Activated naive CD8-positive, alpha-beta T cell (primary cell): ENCODE measurements at regions not wholly inside any gene's neighbourhood (a gene's known extent, or its start where the extent isn't known, plus 50 kb on each side); places are given as distances from the start of the nearest gene placed in this dataset.

Experiments used
- H3K27ac Mint-ChIP-seq: one replicate; pipeline ENCODE4 v1.8.0; 2021; ENCODE audit warnings: mixed read lengths
- H3K27me3 Mint-ChIP-seq: one replicate; pipeline ENCODE4 v1.8.0; 2021; ENCODE audit warnings: mixed read lengths
- H3K36me3 Mint-ChIP-seq: one replicate; pipeline ENCODE4 v1.8.0; 2021; ENCODE audit warnings: mixed read lengths
- H3K4me1 Mint-ChIP-seq: one replicate; pipeline ENCODE4 v1.8.0; 2021; ENCODE audit warnings: low read depth, mixed read lengths
- H3K4me3 Mint-ChIP-seq: one replicate; pipeline ENCODE4 v1.8.0; 2021; ENCODE audit warnings: mild to moderate bottlenecking, mixed read lengths
- H3K9me3 Mint-ChIP-seq: one replicate; pipeline ENCODE4 v1.8.0; 2021; ENCODE audit warnings: low read depth, mixed read lengths

- Mint-ChIP-seq H3K9me3 (peaks cover 7% of the 10 kb centered on the region), H3K4me1 (no peaks in the 10 kb centered on the region), H3K36me3 (no peaks in the 10 kb centered on the region), H3K27ac (no peak overlapping the region), H3K27me3 (no peaks in the 10 kb centered on the region), H3K4me3 (no peak overlapping the region)
Measured at GRCh38 chr7:52920977-52921376, 114.5 kb upstream of the POM121L12 start.

- no peaks in the 10 kb centered on the region for H3K27me3 Mint-ChIP-seq
- H3K36me3 Mint-ChIP-seq = no peaks in the 10 kb centered on the region
- no peak overlapping the region for H3K27ac Mint-ChIP-seq
- no peaks in the 10 kb centered on the region for H3K4me1 Mint-ChIP-seq
- peaks cover 11% of the 10 kb centered on the region for H3K9me3 Mint-ChIP-seq
- no peak overlapping the region for H3K4me3 Mint-ChIP-seq
Measured at GRCh38 chr7:52917982-52918578, 117.4 kb upstream of the POM121L12 start.

DNA sequence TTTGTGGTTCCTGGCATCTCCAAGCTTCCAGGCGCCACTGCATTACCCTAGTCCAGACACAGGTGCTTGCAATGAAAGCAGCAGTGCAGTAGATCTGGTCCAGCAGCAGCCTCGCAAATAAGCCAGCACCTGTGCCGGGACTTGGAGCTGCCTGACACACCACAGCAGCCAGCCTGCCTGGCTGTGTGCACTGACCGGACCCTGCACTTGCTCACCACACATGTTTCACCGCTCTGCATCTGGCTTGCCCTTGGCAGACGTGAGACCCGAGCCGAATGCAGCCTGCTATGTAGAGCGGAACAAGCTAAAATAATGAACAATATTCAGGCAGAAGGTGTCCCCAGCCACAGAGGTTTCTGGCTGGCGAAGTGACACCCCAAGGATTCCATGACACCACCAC is 123.6 kb upstream of the POM121L12 start:
- H3K4me1 Mint-ChIP-seq = no peaks in the 10 kb centered on the region
- peaks cover 12% of the 10 kb centered on the region for H3K9me3 Mint-ChIP-seq
- H3K36me3 Mint-ChIP-seq = no peaks in the 10 kb centered on the region
- H3K4me3 Mint-ChIP-seq = no peak overlapping the region
- no peaks in the 10 kb centered on the region for H3K27me3 Mint-ChIP-seq
- H3K27ac Mint-ChIP-seq = no peak overlapping the region

DNA sequence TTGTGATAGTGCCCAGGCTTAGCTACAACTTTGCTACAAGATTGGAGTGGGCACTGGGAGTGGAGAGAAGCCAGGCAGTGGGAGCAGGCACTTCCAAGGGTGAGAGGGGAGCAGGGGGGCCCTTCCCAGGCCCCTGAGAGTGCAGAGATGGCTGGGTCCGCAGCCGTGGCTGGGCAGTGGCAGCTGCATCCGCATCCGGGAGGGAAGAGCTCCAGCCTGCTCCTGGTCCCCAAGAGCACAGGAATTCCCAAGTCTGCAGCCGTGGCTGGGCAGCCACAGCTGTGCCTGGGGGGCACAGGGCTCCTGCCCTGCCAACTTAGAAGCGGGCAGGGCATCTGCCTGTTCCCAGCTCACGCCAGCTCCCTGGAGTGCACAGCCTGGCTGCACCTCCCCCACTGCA is 124.1 kb upstream of the POM121L12 start:
- H3K9me3 Mint-ChIP-seq = peaks cover 12% of the 10 kb centered on the region
- no peak overlapping the region for H3K4me3 Mint-ChIP-seq
- no peak overlapping the region for H3K27ac Mint-ChIP-seq
- H3K36me3 Mint-ChIP-seq = no peaks in the 10 kb centered on the region
- H3K27me3 Mint-ChIP-seq = no peaks in the 10 kb centered on the region
- no peaks in the 10 kb centered on the region for H3K4me1 Mint-ChIP-seq

DNA sequence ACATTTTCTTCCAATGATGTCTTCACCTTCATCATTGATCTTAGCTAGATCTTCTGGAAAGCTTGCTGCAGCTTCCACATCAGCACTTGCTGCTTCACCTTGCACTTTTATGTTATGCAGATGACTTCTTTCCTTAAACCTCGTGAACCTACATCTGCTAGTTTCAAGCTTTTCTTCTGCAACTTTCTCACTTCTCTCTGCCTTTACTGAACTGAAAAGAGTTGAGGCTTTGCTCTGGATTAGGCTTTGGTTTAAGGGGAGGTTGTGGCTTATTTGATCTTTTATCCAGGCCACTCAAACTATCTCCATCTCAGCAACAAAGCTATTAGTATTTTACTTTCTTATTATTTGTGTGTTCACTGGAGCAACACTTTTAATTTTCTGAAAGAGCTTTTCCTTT is 125.5 kb upstream of the POM121L12 start:
- Mint-ChIP-seq H3K4me3 (no peak overlapping the region), H3K4me1 (no peaks in the 10 kb centered on the region), H3K36me3 (no peaks in the 10 kb centered on the region), H3K9me3 (peaks cover 12% of the 10 kb centered on the region), H3K27ac (no peak overlapping the region), H3K27me3 (no peaks in the 10 kb centered on the region)

GRCh38 chr7:52909131-52909530 is 126.3 kb upstream of the POM121L12 start:
- Mint-ChIP-seq H3K4me3 (no peak overlapping the region), H3K36me3 (no peaks in the 10 kb centered on the region), H3K27me3 (no peaks in the 10 kb centered on the region), H3K4me1 (no peaks in the 10 kb centered on the region), H3K27ac (no peak overlapping the region), H3K9me3 (peaks cover 10% of the 10 kb centered on the region)

GRCh38 chr7:52897713-52898112 is 137.7 kb upstream of the POM121L12 start:
- no peak overlapping the region for H3K27ac Mint-ChIP-seq

GRCh38 chr7:52897288-52897687 is 138.1 kb upstream of the POM121L12 start:
- Mint-ChIP-seq H3K9me3 (peaks cover 8% of the 10 kb centered on the region), H3K4me3 (no peak overlapping the region), H3K27ac (no peak overlapping the region), H3K36me3 (no peaks in the 10 kb centered on the region), H3K27me3 (no peaks in the 10 kb centered on the region), H3K4me1 (no peaks in the 10 kb centered on the region)

More at GRCh38 chr7:52897713-52898112, 137.7 kb upstream of the POM121L12 start:
- H3K36me3 Mint-ChIP-seq = no peaks in the 10 kb centered on the region
- H3K4me1 Mint-ChIP-seq = no peaks in the 10 kb centered on the region
- no peak overlapping the region for H3K4me3 Mint-ChIP-seq
- H3K27me3 Mint-ChIP-seq = no peaks in the 10 kb centered on the region
- peaks cover 8% of the 10 kb centered on the region for H3K9me3 Mint-ChIP-seq

DNA sequence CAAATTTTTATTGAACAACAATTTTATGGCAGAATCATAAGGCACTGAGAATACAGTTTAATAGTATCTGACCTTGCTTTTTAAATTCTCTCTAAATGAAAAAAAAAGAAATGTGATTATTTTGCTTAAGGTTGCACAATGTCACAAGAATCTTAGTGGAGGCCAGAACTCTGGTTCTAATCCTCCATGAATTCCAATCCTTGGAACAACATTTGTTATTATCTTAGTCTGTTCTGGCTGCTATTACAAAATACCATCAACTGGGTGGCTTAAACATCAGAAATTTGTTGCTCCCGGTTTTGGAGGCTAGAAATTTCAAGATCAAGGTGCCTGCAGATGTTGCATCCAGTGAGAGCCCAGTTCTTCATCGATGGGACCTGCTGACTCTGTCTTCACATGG is 158.2 kb upstream of the POM121L12 start:
- Mint-ChIP-seq H3K9me3 (peaks cover 15% of the 10 kb centered on the region), H3K4me1 (no peaks in the 10 kb centered on the region), H3K27me3 (no peaks in the 10 kb centered on the region), H3K36me3 (no peaks in the 10 kb centered on the region), H3K4me3 (no peak overlapping the region), H3K27ac (no peak overlapping the region)

DNA sequence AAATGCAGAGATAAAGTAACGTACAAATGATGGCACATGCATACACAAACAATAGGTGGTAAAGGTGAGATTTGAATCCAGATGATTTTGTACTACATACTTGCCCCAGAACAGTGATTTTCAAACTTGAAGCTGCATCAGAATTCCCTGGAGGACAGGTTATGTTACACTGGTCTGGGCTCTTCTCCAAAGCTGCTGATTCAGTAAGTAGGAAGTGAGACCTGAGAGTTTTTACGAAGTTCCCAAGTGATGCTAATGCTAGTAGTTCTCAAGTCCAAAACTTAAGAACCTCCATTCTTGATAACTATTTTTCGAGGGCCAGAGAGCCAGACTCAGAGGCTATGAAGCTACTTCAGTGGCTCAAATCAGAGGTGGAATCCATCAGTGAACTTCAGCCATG is 159.0 kb upstream of the POM121L12 start:
- Mint-ChIP-seq H3K27me3 (no peaks in the 10 kb centered on the region), H3K27ac (no peak overlapping the region), H3K4me1 (no peaks in the 10 kb centered on the region), H3K4me3 (no peak overlapping the region), H3K36me3 (no peaks in the 10 kb centered on the region), H3K9me3 (peaks cover 22% of the 10 kb centered on the region)

DNA sequence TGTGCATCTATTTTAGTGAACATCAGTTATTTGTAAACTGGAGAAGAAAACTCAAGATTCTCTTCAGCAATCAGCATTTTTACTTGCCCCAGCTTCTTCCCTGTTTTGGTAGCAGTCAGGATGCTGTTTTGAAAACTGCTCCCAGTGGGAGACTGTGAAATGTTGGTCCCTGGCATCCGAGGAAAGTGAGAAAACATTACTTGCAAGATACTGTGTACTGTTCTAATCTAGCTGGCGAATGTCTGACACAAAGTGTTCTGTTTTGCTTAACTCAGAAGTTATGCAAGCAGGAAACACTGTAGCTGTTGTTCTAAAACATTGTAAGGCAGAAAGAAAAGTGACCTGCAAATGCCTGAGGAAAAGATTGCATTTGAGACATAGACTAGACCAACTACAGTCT is 171.8 kb upstream of the POM121L12 start:
- Mint-ChIP-seq H3K27ac (no peak overlapping the region), H3K4me3 (no peak overlapping the region), H3K9me3 (peaks cover 5% of the 10 kb centered on the region), H3K4me1 (no peaks in the 10 kb centered on the region), H3K36me3 (no peaks in the 10 kb centered on the region), H3K27me3 (no peaks in the 10 kb centered on the region)

- no peaks in the 10 kb centered on the region for H3K4me1 Mint-ChIP-seq
- H3K9me3 Mint-ChIP-seq = peaks cover 5% of the 10 kb centered on the region
- H3K4me3 Mint-ChIP-seq = no peak overlapping the region
- no peak overlapping the region for H3K27ac Mint-ChIP-seq
- no peaks in the 10 kb centered on the region for H3K27me3 Mint-ChIP-seq
- no peaks in the 10 kb centered on the region for H3K36me3 Mint-ChIP-seq
Measured at GRCh38 chr7:52862321-52862720, 173.1 kb upstream of the POM121L12 start.

DNA sequence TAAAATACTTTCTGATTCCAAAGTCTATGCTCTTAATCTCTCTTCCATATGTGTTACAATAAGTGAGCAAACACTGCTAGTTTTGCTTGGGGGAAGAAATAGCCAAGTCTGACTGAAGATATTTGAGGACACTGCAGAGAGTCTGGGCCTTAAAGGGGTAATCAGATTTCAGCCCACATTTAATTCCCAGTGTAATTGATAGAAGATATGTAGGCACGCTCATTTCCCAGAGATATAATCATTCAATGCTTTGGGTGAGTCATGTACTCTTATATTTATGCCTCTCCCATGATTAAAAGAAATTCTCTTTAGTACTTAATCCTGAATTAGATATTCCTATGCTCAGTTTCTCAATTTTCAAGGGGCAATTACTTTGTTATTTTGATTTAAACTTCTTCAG is 178.1 kb upstream of the POM121L12 start:
- Mint-ChIP-seq H3K9me3 (no peaks in the 10 kb centered on the region), H3K36me3 (no peaks in the 10 kb centered on the region), H3K27me3 (no peaks in the 10 kb centered on the region), H3K4me1 (no peaks in the 10 kb centered on the region), H3K4me3 (no peak overlapping the region), H3K27ac (no peak overlapping the region)

GRCh38 chr7:52854681-52855080 is 180.8 kb upstream of the POM121L12 start:
- Mint-ChIP-seq H3K9me3 (peaks cover 1% of the 10 kb centered on the region), H3K4me1 (no peaks in the 10 kb centered on the region), H3K4me3 (no peak overlapping the region), H3K36me3 (no peaks in the 10 kb centered on the region), H3K27ac (no peak overlapping the region), H3K27me3 (no peaks in the 10 kb centered on the region)

GRCh38 chr7:52851547-52851946 is 183.9 kb upstream of the POM121L12 start:
- Mint-ChIP-seq H3K27ac (no peak overlapping the region), H3K9me3 (peaks cover 4% of the 10 kb centered on the region), H3K4me3 (no peak overlapping the region), H3K27me3 (no peaks in the 10 kb centered on the region), H3K36me3 (no peaks in the 10 kb centered on the region), H3K4me1 (no peaks in the 10 kb centered on the region)

DNA sequence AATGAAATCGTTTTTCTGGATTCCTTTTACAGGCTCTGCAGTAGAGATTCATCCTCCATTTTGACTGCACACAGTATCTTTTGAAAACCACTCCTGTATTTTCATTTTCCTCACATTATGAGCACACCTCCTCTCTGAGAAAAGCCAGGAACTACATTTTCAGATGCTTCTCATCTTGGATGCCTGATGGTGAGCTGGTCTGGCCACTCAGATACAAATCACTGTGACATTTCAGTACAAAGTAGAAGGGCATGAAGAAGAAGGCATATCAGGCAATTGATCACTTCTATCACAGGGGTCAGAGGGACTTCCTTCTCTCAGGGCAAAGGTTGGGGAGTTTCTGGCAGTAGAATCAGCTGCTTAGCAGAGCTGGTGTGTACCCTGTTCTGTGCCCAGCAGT is 192.0 kb upstream of the POM121L12 start:
- H3K36me3 Mint-ChIP-seq = no peaks in the 10 kb centered on the region
- H3K27me3 Mint-ChIP-seq = no peaks in the 10 kb centered on the region
- H3K27ac Mint-ChIP-seq = no peak overlapping the region
- H3K4me3 Mint-ChIP-seq = no peak overlapping the region
- H3K9me3 Mint-ChIP-seq = peaks cover 4% of the 10 kb centered on the region
- H3K4me1 Mint-ChIP-seq = no peaks in the 10 kb centered on the region
